Effector CD4-positive, alpha-beta T cell (primary cell): ENCODE measurements at regions not wholly inside any gene's neighbourhood (a gene's known extent, or its start where the extent isn't known, plus 50 kb on each side); places are given as distances from the start of the nearest gene placed in this dataset.
"Not testable (repeated sequence)": the region's sequence is repeated elsewhere in the genome, so short reads cannot be mapped to it uniquely, and the experiment has no call there.

ENCODE experiments used
- DNase-seq: peaks from one replicate; pipeline ENCODE4 v3.0.0-alpha.2; 2020

- no peak for DNase-seq
These were observed 126.6 kb downstream of the HNRNPD start for GRCh38 chr4:82247171-82247570.

GRCh38 chr4:82241534-82241933, 132.3 kb downstream of the HNRNPD start:
- DNase-seq, result no peak

DNA sequence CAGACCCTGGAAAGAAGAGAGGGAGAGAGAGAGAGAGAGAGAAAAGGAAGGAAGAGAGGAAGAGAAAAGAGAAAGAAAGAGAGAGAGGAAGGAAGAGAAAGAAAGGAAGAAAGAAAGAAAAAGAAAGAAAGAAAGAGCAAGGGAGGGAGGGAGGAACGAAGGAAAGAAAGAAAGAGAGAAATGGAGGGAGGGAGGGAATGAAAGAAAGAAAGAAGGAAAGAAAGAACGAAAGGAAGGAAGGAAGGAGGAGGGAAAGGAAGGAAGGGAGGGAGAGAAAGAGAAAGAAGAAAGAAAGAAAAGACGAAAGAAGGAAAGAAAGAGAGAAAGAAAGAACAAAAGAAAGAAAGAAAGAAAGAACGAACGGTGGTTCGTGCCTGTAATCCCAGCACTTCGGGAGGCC, 133.4 kb downstream of the HNRNPD start:
- no peak for DNase-seq

- DNase-seq, result not testable (repeated sequence)
These were observed 136.6 kb downstream of the HNRNPD start for GRCh38 chr4:82237142-82237541.

- DNase-seq, result no peak
These were observed 138.4 kb downstream of the HNRNPD start for GRCh38 chr4:82235346-82235745.

DNA sequence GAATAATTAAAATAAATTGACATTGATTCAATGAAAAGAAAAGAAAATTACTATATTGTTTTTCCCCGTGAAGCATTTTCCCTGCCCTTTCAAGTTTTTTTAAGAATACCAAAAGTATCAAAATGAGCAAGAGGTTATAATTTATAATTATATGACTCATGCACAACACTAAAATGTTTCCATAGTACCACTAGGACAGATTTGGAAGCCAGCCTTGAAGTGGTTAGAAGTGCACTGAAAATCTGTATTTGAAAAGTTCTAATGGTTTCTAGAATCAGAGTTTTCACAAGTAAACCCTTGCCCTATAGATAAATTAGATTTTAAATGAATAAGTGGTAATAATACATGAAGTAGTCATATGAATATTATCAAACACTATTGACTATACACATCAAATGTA, 140.9 kb downstream of the HNRNPD start:
- no peak for DNase-seq

GRCh38 chr4:82231806-82232205, 142.0 kb downstream of the HNRNPD start:
- no peak for DNase-seq

DNA sequence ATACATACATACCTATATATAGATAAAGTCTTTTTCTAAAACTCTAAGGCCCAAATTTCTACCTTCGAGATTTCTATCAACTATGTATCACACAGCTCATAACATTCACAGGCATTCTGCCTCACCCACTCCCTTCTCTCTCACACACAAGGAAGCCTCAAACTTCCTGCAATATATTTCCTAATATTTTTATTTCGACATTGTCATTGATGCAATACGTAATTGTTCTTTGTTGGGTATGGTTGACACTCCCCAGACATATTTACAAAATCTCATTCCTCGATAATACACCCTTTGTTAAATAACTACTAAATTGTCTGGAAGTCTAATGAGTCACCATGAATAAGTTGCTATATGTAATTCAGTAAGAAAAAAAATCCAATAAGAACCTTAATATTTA, 143.5 kb downstream of the HNRNPD start:
- no peak for DNase-seq

GRCh38 chr4:82225030-82225429, 148.8 kb downstream of the HNRNPD start:
- DNase-seq, result no peak

- DNase-seq, result no peak
These were observed 150.1 kb downstream of the HNRNPD start for GRCh38 chr4:82223715-82224114.

DNA sequence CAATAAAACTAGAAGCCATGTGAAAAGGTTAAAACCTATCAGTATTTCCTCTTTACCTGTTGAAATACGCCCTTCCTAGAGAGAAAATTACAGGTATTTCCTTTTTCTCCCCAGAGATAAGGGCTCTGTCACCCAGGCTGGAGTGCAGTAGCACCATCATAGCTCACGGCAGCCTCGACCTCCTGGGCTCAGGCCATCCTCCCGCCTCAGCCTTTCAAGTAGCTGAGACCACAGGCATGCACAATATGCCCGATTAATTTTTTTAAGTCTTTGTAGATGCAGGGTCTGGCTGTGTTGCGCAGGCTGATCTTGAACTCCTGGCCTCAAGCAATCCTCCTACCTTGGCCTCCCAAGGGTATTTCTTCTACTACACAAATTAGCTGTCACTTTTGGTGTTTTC, 154.4 kb downstream of the HNRNPD start:
- no peak for DNase-seq

DNA sequence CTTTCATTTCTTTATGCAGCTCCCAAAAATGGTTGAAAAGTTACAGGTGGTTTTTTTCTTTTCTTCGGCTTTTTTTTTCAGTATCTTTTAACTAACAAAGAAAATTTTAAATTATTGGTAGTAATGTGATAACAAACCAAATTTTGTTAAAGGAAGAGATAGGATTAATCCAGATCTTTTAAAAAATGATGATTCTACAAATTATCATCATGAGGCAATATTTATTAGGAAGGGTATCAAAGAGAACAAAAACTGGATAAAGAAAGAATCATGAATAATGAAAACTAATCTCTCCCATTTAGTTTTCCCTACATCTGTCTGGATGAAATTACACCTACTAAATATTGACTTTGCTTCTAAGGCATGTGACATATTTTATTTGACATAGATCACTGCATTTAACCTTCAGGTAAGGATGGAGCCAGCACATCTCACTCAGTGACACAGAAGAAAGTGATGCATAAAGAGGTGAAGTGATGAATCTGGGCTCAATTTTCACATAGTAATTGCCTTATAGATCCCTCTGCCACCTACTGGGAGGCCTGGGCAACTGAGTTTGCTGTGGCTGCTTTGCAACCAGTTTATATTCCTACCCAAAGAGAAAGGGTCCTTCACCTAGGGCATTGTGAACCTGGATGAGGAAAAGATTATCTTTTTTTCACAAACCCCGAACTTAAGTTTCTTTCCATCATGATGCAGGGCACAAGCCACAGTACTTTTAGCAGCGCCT, 155.6 kb downstream of the HNRNPD start:
- DNase-seq, result no peak

DNA sequence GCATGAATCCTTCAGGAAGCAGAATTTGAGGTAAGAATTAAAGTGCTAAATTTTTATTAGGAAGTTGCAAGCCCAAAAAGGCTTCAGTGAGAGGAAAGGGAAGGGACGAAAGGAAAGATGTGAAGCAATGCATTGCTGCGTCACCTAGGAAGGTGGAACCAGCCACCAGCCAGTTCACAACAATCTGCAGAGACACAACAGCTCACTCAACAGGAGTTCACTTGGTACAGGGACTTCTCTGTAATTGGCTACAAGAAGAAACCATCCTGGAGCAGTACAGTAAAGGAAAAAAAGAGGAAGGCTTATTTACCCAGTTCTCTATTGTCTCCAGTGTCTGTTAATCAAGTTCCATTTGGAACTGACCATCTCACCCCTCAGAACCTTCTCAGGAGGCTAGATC, 157.6 kb downstream of the HNRNPD start:
- DNase-seq, result no peak

GRCh38 chr4:82215800-82216199, 158.0 kb downstream of the HNRNPD start:
- no peak for DNase-seq

DNA sequence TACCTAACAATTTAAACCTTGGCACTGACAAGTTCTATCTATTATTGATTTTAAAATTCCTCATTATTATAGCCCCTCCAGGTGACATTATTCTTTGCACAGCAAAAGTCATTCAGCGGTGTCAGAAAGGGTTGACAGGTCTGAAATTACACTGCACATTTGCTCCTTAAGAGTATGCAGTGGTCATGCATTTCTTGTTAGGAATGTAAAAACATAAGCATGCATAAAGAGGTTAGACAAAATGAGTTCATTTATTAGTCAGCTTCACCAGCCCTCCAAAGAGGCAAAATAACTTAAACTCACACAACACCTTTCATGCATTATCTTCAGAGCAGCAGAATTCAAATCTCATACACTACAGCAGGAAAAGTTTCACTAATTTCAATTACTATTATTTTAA, 158.8 kb downstream of the HNRNPD start:
- no peak for DNase-seq

DNA sequence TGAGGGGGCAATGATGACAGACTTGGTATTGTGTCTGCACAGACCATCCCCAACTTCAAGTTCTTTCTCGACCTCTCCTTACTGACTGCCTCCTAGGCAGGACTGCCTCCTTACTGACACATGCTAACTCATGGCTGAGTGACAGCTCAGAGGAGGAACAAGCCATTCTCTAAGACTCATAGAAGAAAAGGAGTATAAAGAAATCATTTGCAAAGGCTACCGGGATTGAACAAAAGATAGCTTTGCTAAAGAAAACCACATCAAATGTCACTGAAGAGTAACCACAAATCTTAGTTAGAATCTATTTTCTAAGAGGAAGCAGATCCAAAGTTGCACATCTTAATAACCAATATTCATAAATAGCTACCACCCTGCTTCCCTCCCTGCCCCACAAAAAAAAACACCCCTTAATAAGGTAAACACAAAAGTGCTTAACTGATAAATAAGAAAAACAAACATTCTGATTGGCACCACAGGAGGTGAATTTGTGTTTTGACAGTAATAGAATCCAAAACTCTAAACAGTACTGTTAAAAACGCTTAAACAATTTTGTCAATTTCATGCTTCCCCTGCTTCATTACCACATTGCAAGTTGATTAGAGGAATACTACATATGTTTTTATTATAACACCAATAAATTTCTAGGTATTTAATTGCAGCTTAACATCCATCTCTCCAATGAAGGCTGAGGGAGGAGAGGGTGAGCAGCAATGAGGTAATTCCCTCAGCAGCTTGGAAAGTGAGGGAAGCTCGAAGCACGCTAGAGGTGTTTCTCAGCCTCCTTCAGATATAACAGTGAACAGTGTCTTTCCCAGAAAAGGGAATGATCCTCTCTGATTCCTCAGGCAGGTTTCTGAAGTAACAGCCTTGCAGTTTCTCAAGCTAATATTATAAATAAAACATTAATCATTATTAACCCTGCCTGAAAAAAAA, 160.0 kb downstream of the HNRNPD start:
- DNase-seq, result no peak

DNA sequence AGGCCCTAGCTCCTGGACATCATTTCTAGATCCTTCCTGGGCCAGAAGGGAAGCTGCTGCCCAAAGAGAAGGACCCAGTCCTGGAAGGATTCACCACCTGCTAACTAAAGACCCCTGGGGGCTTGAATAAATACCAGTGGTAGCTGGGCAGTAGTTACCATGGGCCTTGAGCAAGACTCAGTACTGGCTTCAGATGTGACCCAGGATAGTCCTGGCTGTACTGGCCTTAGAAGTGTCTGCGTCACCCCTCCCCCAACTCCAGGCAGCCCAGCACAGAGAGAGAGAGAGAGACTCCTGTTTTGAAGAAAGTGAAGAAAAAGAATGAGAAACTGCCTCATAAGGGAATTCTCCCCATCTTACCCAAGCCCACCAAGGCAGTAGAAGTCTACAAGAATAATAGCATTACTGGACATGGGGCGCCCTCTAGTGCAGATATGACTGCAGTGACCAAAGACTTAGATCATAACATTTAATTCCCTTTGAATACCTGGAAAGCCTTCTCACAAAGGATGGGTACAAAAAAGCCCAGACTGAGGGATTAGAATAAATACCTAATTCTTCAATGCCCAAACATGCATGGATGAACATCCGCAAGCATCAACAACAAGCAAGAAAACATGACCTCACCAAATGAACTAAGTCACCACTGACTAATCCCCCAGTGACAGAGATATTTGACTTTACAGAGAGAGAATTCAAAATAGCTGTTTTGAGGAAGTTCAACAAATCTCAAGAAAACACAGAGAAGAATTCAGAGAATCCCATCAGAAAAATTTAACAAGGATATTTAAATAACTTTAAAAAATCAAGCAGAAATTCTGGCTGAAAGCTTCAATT, 171.8 kb downstream of the HNRNPD start:
- DNase-seq, result peak; percentile 50

DNA sequence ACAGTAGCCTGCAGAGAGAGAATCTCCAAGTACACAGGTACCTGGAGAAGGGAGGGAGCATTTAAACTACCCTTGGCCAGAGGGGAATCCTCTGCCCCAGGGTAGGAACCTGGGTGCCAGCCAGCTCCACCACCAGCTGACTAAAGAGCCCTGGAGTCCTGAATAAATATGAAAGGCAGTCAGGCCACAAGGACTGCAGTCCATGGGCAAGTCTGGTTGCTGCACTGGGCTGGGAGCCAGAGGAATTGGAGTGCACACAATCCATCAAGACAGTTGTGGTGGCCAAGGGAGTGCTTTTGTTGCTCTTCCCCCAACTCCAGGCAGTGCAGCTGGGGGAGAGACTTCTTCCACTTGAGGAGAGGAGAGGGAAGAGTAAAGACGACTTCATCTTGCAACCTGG, 172.5 kb downstream of the HNRNPD start:
- DNase-seq, result no peak

- DNase-seq, result no peak
These were observed 173.7 kb downstream of the HNRNPD start for GRCh38 chr4:82200046-82200445.

DNA sequence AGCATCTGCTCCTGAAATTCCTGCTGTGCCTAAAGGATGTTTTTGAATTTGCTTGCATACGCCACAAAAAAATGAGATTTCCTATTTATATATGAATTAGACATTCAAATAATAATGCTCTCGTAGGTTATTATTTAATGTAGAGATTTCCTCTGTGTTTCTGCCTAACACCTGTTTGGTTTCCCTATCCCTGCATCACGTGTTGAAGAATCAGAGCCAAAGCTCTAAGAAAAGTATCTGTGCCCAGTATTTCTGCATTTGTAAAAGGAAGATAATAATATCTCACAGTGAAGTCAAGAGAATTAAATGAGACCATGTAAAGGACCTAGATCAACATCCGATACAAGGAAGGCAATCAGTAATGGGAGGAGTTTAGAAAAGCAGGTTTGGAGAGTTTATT, 179.5 kb downstream of the HNRNPD start:
- no peak for DNase-seq

- DNase-seq, result no peak
These were observed 181.6 kb downstream of the HNRNPD start for GRCh38 chr4:82192017-82192673.

- no peak for DNase-seq
These were observed 192.0 kb downstream of the HNRNPD start for GRCh38 chr4:82181789-82182188.

- no peak for DNase-seq
These were observed 201.6 kb downstream of the HNRNPD start for GRCh38 chr4:82172186-82172585.
